Coronary artery (tissue), 2 donors: ENCODE measurements at regions not wholly inside any gene's neighbourhood (a gene's known extent, or its start where the extent isn't known, plus 50 kb on each side); places are given as distances from the start of the nearest gene placed in this dataset.
"Not testable (repeated sequence)": the region's sequence is repeated elsewhere in the genome, so short reads cannot be mapped to it uniquely, and the experiment has no call there.

Experiments used
- DNase-seq: peaks from one replicate; pipeline ENCODE4 v3.0.0-alpha.2; 2017; ENCODE audit warnings: low spot score
- H3K27ac ChIP-seq, 2 donors: fragments of 200-600 bp; sonication (generic); one replicate each; pipeline ENCODE4 v1.5.1; 2016 to 2019
- H3K4me3 ChIP-seq: fragments of 200-600 bp; sonication (generic); 2 replicates; pipeline ENCODE4 v1.5.1; 2016; ENCODE audit warnings: mild to moderate bottlenecking, moderate library complexity
- TF ChIP-seq, protein P1 (sequence below): fragments of 200-600 bp; sonication (generic); IDR thresholded peaks from one replicate; pipeline ENCODE4 v1.5.1; 2019; ENCODE audit warnings: antibody characterized with exemption

DNA sequence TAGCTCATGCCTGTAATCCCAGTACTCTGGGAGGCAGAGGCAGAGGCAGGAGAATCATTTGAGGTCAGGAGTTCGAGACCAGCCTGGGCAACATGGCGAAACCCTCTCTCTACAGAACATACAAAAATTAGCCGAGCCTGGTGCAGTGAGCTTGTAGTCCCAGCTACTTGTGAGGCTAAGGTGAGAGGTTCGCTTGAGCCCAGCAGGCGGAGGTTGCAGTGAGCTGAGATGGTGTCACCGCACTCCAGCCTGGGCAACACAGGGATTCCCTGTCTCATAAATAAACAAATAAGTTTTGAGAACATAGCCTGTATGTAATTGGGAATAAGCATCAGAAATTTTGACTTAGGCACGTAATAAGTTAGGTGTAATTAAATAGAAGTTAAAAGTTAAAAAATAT is 971.7 kb upstream of the COX7C start:
- no peak for DNase-seq
- Histone ChIP-seq H3K27ac (no peak overlapping the region), H3K4me3 (no peak overlapping the region)
- TF ChIP-seq, protein P1, sequence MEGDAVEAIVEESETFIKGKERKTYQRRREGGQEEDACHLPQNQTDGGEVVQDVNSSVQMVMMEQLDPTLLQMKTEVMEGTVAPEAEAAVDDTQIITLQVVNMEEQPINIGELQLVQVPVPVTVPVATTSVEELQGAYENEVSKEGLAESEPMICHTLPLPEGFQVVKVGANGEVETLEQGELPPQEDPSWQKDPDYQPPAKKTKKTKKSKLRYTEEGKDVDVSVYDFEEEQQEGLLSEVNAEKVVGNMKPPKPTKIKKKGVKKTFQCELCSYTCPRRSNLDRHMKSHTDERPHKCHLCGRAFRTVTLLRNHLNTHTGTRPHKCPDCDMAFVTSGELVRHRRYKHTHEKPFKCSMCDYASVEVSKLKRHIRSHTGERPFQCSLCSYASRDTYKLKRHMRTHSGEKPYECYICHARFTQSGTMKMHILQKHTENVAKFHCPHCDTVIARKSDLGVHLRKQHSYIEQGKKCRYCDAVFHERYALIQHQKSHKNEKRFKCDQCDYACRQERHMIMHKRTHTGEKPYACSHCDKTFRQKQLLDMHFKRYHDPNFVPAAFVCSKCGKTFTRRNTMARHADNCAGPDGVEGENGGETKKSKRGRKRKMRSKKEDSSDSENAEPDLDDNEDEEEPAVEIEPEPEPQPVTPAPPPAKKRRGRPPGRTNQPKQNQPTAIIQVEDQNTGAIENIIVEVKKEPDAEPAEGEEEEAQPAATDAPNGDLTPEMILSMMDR = no peak

DNA sequence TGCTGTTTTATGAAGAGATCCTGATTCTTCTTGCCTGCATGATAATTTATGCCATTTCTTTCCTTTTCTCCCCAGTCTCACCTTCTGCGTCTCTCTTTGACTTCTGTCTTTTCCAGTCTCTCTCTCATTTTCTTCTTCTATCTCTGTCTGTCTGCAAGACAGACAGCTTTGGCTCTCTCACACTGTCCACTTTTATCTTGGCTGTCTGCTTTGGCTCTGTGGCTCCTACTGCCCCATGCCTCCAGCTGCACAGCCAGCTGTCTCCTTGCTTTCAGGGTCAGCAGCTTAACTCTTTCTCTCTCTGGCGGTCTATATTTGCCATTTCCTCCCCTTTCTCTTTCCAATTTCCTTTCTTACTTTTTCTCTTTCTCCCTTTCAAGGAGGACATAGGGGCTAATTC is 971.1 kb upstream of the COX7C start:
- TF ChIP-seq, protein P1 = no peak
- H3K4me3 ChIP-seq = no peak overlapping the region
- no peak for DNase-seq
- no peak overlapping the region for H3K27ac ChIP-seq

DNA sequence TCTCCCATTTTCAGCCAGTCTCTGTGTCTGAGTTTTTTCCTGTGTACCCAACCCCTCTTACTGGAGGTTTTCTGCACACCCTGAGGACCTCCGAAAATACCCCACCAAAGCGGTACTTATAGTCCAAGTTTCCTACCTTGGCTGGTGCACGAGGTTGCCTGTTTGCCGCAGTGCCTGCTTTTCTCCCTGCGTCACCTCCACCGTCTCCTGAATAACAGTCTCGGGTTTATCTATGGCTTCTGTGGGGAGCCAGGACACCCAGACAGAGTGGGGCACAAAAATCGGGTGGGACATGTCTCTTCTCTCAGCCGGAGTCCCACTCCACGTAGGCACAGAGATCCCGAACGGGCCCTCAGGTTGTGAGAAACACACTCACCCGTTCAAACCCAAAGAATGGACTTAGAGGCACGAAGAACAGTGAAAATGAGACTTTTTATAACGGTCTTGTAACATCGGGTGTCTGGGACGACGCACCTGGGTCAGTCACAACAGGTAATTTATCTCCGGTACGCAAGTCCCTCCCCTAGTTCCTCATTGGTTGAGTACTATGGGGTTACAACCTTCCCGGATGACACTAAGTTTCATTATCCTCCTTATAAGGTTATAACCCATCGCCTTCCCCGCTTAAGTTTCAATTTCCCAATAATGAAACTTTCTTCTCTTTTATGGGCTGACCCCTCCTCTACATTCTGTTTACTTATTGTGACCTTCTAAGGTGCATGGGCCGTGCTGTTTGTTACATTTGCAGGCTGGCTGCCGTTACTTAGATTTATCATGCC is 970.2 kb upstream of the COX7C start:
- DNase-seq = no peak
- Histone ChIP-seq H3K4me3 (no peak overlapping the region), H3K27ac (no peak overlapping the region)
- TF ChIP-seq, protein P1 = no peak

DNA sequence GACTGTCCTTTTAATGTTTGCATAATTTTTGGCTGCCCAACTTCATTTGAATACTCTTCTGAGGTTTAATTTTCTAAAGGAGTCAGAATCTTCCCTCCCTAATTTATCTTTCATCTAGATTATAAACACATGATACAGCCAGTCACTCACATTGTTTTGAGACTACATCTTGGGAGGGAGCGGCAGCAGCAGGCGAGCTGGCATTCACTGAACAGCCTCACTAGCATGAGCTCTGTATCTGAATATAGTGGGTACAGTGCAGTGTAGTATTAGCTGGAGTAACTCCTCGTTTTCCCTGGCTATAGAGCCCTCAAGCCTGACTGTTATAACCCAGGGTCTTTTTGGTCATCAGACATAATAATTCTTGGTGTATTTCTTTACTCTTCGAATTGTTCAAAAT is 969.2 kb upstream of the COX7C start:
- no peak for DNase-seq
- Histone ChIP-seq H3K4me3 (no peak overlapping the region), H3K27ac (no peak overlapping the region)
- TF ChIP-seq, protein P1 = no peak

DNA sequence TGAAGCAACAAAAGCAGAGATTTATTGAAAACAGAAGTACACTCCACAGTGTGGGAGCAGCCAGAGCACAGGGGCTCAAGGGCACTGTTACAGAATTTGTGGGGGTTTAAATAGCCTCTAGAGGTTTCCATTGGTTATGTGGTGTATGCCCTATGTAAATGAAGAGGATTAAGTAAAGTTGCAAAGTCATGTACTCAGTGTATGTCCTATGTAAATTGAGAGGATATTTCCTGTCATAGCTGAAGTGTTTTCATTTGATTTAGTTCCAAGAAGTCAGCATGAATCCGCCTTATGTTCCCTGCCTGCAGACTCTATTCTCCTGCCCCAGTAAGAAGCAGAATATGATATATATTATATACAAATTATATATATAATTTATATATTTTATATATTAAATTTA is 966.0 kb upstream of the COX7C start:
- H3K27ac ChIP-seq = no peak overlapping the region
- DNase-seq = no peak
- TF ChIP-seq, protein P1 = no peak
- H3K4me3 ChIP-seq = no peak overlapping the region

DNA sequence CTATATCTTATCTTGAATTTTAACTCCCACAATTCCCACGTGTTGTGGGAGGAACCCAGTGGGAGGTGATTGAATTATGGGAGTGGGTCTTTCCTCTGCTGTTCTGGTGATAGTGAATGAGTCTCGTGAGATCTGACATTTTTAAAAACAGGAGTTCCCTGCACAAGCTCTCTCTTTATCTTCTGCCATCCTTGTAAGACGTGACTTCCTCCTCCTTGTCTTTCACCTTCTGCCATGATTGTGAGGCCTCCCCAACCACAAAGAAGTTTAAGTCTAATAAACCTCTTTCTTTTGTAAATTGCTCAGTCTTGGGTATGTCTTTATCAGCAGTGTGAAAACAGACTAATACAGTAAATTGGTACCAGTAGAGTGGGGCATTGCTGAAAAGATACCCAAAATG is 963.6 kb upstream of the COX7C start:
- not testable (repeated sequence) for H3K4me3 ChIP-seq, DNase-seq, H3K27ac ChIP-seq

DNA sequence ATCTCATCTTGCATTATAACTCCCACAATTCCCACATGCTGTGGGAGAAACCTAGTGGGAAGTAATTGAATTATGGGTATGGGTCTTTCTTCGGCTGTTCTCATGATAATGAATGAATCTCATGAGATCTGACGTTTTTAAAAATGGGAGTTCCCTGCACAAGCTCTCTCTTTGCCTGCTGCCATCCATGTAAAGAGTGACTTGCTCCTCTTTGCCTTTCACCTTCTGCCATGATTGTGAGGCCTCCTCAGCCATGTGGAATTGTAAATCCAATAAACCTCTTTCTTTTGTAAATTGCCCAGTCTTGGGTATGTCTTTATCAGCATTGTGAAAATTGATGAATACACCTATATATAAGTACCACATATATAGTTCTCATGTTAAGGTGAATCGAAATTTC is 961.7 kb upstream of the COX7C start:
- H3K4me3 ChIP-seq = no peak overlapping the region
- DNase-seq = no peak
- TF ChIP-seq, protein P1 = no peak
- no peak overlapping the region for H3K27ac ChIP-seq

DNA sequence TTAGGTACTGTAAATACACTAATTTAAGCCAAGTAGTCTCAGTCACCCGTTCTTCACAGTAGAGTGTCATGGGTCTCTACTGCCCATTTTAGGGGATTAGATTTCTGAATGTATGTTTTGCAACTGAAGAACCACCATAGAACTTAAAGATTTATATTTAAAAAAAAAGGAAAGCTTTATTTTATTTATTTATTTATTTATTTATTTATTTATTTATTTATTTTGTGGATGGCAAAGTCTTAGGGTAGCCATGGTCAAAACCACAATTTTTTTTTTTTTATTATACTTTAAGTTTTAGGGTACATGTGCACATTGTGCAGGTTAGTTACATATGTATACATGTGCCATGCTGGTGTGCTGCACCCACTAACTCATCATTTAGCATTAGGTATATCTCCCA is 960.4 kb upstream of the COX7C start:
- H3K27ac ChIP-seq, H3K4me3 ChIP-seq, DNase-seq: not testable (repeated sequence)

DNA sequence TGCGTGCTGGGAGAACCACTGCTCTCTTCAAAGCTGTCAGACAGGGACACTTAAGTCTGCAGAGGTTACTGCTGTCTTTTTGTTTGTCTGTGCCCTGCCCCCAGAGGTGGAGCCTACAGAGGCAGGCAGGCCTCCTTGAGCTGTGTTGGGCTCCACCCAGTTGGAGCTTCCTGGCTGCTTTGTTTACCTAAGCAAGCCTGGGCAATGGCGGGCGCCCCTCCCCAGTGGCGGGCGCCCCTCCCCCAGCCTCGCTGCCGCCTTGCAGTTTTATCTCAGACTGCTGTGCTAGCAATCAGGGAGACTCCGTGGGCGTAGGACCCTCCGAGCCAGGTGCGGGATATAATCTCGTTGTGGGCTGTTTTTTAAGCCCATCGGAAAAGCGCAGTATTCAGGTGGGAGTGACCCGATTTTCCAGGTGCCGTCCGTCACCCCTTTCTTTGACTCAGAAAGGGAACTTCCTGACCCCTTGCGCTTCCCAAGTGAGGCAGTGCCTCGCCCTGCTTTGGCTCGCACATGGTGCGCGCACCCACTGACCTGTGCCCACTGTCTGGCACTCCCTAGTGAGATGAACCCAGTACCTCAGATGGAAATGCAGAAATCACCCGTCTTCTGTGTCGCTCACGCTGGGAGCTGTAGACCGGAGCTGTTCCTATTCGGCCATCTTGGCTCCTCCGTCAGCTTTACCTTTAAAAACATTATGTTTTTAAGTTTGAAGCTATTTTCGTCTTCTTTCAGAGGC is 954.6 kb upstream of the COX7C start:
- not testable (repeated sequence) for H3K4me3 ChIP-seq, DNase-seq, H3K27ac ChIP-seq
